ENCODE measurements at regions not wholly inside any gene's neighbourhood (a gene's known extent, or its start where the extent isn't known, plus 50 kb on each side); places are given as distances from the start of the nearest gene placed in this dataset.

- Histone ChIP-seq H3K79me2 (ENCODE audit: insufficient read depth, low read length) (no peaks in the 10 kb centered on the region), H3K9me2 (ENCODE audit: low read depth, low read length) (no peaks in the 10 kb centered on the region), H3K27me3 (ENCODE audit: insufficient read depth, low read length) (no peaks in the 10 kb centered on the region), H2AFZ (ENCODE audit: low read length) (no peak overlapping the region), H3K36me3 (ENCODE audit: insufficient read depth, low read length) (no peaks in the 10 kb centered on the region), H3K4me1 (ENCODE audit: insufficient read depth, low read length, severe bottlenecking) (no peaks in the 10 kb centered on the region), H3K9ac (ENCODE audit: low read length) (no peak overlapping the region), H3K9me3 (ENCODE audit: low read length) (no peaks in the 10 kb centered on the region), H3K4me3 (ENCODE audit: low read depth, low read length, poor library complexity, severe bottlenecking) (no peak overlapping the region), H3K27ac (ENCODE audit: low read depth, low read length, poor library complexity, severe bottlenecking) (no peak overlapping the region), H4K20me1 (ENCODE audit: insufficient read depth, low read length) (no peaks in the 10 kb centered on the region), H3F3A (ENCODE audit: insufficient read depth, low read length) (no peaks in the 10 kb centered on the region), H3K4me2 (ENCODE audit: low read length) (no peak overlapping the region)
- TF ChIP-seq CTCF (IDR thresholded peaks at IDR 0.05; ENCODE audit: low read length) (peak; percentile 38), EZH2 (IDR thresholded peaks at IDR 0.05; ENCODE audit: borderline replicate concordance, low read length) (no peak)
Observed at GRCh38 chrX:25523574-25524540, 508.1 kb upstream of the ARX start.

- no peak overlapping the region for H3K4me3 ChIP-seq (ENCODE audit: low read depth, low read length, poor library complexity, severe bottlenecking)
- H4K20me1 ChIP-seq (ENCODE audit: insufficient read depth, low read length): no peaks in the 10 kb centered on the region
- H3K27ac ChIP-seq (ENCODE audit: low read depth, low read length, poor library complexity, severe bottlenecking): no peak overlapping the region
- no peaks in the 10 kb centered on the region for H3K36me3 ChIP-seq (ENCODE audit: insufficient read depth, low read length)
- H3K4me1 ChIP-seq (ENCODE audit: insufficient read depth, low read length, severe bottlenecking): no peaks in the 10 kb centered on the region
- no peak overlapping the region for H2AFZ ChIP-seq (ENCODE audit: low read length)
- H3K27me3 ChIP-seq (ENCODE audit: insufficient read depth, low read length): no peaks in the 10 kb centered on the region
- no peak overlapping the region for H3K4me2 ChIP-seq (ENCODE audit: low read length)
- H3K9me3 ChIP-seq (ENCODE audit: low read length): no peaks in the 10 kb centered on the region
- H3K9me2 ChIP-seq (ENCODE audit: low read depth, low read length): no peaks in the 10 kb centered on the region
- no peaks in the 10 kb centered on the region for H3K79me2 ChIP-seq (ENCODE audit: insufficient read depth, low read length)
- no peaks in the 10 kb centered on the region for H3F3A ChIP-seq (ENCODE audit: insufficient read depth, low read length)
- TF ChIP-seq CTCF (IDR thresholded peaks at IDR 0.05; ENCODE audit: low read length): no peak
- TF ChIP-seq EZH2 (IDR thresholded peaks at IDR 0.05; ENCODE audit: borderline replicate concordance, low read length): no peak
- no peak overlapping the region for H3K9ac ChIP-seq (ENCODE audit: low read length)
Observed at GRCh38 chrX:25527156-25527555, 511.4 kb upstream of the ARX start.

GRCh38 chrX:25527596-25527995 is 511.8 kb upstream of the ARX start:
- no peaks in the 10 kb centered on the region for H3K9me2 ChIP-seq (ENCODE audit: low read depth, low read length)
- no peaks in the 10 kb centered on the region for H3K27me3 ChIP-seq (ENCODE audit: insufficient read depth, low read length)
- no peaks in the 10 kb centered on the region for H3K4me1 ChIP-seq (ENCODE audit: insufficient read depth, low read length, severe bottlenecking)
- H3K79me2 ChIP-seq (ENCODE audit: insufficient read depth, low read length): no peaks in the 10 kb centered on the region
- H3K36me3 ChIP-seq (ENCODE audit: insufficient read depth, low read length): no peaks in the 10 kb centered on the region
- no peak overlapping the region for H3K4me2 ChIP-seq (ENCODE audit: low read length)
- no peaks in the 10 kb centered on the region for H4K20me1 ChIP-seq (ENCODE audit: insufficient read depth, low read length)
- no peak overlapping the region for H2AFZ ChIP-seq (ENCODE audit: low read length)
- no peak overlapping the region for H3K4me3 ChIP-seq (ENCODE audit: low read depth, low read length, poor library complexity, severe bottlenecking)
- TF ChIP-seq EZH2 (IDR thresholded peaks at IDR 0.05; ENCODE audit: borderline replicate concordance, low read length) (no peak), CTCF (IDR thresholded peaks at IDR 0.05; ENCODE audit: low read length) (no peak)
- H3K9me3 ChIP-seq (ENCODE audit: low read length): no peaks in the 10 kb centered on the region
- H3K9ac ChIP-seq (ENCODE audit: low read length): no peak overlapping the region
- no peaks in the 10 kb centered on the region for H3F3A ChIP-seq (ENCODE audit: insufficient read depth, low read length)
- no peak overlapping the region for H3K27ac ChIP-seq (ENCODE audit: low read depth, low read length, poor library complexity, severe bottlenecking)
